ENCODE measurements at regions not wholly inside any gene's neighbourhood (a gene's known extent, or its start where the extent isn't known, plus 50 kb on each side); places are given as distances from the start of the nearest gene placed in this dataset.
"Not testable (repeated sequence)": the region's sequence is repeated elsewhere in the genome, so short reads cannot be mapped to it uniquely, and the experiment has no call there.

DNA sequence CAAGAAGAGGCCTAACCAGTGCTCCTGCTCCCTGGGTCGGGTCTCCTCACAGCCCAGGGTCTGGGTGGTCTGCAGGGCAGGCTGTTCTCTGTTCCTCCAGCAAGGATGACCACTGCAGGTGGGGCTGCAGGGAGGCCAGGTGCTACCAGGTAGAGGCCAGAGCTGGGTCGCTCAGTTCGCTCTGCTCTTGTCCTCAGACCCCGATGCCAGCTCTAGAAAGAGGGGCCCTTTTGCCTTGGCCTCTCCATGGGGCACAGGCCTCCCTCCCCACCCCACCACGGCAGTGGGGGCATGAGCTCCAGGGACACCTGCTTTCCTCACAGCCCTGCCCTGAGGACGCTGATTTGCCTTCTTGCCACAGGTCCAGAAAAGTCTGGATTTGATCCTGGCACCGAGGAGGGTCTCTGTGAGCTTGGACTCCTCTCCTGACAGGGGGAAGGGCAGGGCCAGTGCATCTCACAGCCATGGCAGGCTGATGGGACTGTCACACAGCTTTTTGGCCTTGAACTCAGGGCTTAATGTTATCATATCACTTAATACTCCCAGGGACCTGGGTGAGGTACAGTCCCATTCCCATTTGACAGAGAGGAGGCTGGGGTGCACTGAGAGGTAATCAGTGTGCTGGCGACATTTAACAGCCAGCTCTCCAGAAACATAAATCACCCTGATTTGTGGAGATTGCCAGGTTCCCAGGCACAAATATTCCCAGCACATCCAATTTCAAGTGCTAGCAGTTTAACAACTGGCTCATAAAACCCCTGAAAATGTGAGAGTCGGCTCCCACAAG, 273.0 kb upstream of the SFSWAP start:
- no peak for DNase-seq
- Histone ChIP-seq H3K4me1 (no peaks in the 10 kb centered on the region), H3K27ac (no peak overlapping the region), H3K27me3 (peaks cover 0 to 39% (median 0%) of the 10 kb centered on the region in 4 donors), H3K9me3 (no peaks in the 10 kb centered on the region), H3K36me3 (no peaks in the 10 kb centered on the region), H3K4me3 (no peak overlapping the region)
- TF ChIP-seq, protein P1, sequence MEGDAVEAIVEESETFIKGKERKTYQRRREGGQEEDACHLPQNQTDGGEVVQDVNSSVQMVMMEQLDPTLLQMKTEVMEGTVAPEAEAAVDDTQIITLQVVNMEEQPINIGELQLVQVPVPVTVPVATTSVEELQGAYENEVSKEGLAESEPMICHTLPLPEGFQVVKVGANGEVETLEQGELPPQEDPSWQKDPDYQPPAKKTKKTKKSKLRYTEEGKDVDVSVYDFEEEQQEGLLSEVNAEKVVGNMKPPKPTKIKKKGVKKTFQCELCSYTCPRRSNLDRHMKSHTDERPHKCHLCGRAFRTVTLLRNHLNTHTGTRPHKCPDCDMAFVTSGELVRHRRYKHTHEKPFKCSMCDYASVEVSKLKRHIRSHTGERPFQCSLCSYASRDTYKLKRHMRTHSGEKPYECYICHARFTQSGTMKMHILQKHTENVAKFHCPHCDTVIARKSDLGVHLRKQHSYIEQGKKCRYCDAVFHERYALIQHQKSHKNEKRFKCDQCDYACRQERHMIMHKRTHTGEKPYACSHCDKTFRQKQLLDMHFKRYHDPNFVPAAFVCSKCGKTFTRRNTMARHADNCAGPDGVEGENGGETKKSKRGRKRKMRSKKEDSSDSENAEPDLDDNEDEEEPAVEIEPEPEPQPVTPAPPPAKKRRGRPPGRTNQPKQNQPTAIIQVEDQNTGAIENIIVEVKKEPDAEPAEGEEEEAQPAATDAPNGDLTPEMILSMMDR (IDR thresholded peaks at IDR 0.05) = no peak
- no peak for TF ChIP-seq POLR2A (IDR thresholded peaks at IDR 0.05)
- WGBS, 2 donors = 68 to 93% methylated on average over 2 to 4 of the region's 9 CpGs
- intact Hi-C loops (cut with DNase I) = no loop called here

- 50 to 100% methylated on average over 1 of the region's 3 CpGs for WGBS, 2 donors
- DNase-seq; H3K27ac ChIP-seq; H3K4me3 ChIP-seq; intact Hi-C loops (cut with DNase I); H3K36me3 ChIP-seq; H3K9me3 ChIP-seq; H3K4me1 ChIP-seq: not testable (repeated sequence)
- peaks cover 0 to 38% (median 0%) of the 10 kb centered on the region in 4 donors for H3K27me3 ChIP-seq
Measured at GRCh38 chr12:131438493-131438835, 272.4 kb upstream of the SFSWAP start.

- 70% methylated on average over 5 of the region's 14 CpGs; no CpG with 5 or more reads in 1 of the 2 donors for WGBS, 2 donors
- Histone ChIP-seq H3K4me1 (no peaks in the 10 kb centered on the region), H3K36me3 (no peaks in the 10 kb centered on the region), H3K4me3 (no peak overlapping the region), H3K27ac (no peak overlapping the region), H3K27me3 (peaks cover 0 to 38% (median 0%) of the 10 kb centered on the region in 4 donors), H3K9me3 (no peaks in the 10 kb centered on the region)
- TF ChIP-seq, protein P1 (IDR thresholded peaks at IDR 0.05) = no peak
- no peak for TF ChIP-seq POLR2A (IDR thresholded peaks at IDR 0.05)
- intact Hi-C loops (cut with DNase I) = no loop called here
- no peak for DNase-seq
Measured at GRCh38 chr12:131438881-131439280, 272.0 kb upstream of the SFSWAP start.

DNA sequence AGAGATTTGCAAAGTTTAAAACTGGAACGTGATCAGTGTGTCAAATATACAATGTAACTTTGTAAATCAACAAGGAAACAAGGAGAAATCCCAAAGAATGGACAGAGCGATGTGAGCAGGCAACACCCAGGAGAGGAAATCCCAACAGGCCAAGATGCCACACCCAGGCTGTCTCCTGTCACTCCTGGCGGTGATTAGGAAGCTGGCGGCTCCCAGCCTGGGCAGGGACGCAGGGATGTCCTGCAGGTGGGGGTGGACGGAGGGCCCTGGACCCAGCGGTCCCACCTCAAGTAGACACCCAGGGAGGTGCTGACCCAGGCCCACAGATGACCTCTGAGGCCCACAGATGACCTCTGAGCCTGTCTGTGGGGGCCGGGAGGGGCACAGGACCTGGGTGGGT, 271.1 kb upstream of the SFSWAP start:
- H3K4me3 ChIP-seq; H3K36me3 ChIP-seq; intact Hi-C loops (cut with DNase I); H3K4me1 ChIP-seq; H3K27ac ChIP-seq; DNase-seq; H3K9me3 ChIP-seq: not testable (repeated sequence)
- H3K27me3 ChIP-seq = peaks cover 0 to 33% (median 0%) of the 10 kb centered on the region in 4 donors
- no CpG with 5 or more reads among the region's 8 CpGs for WGBS, 2 donors

DNA sequence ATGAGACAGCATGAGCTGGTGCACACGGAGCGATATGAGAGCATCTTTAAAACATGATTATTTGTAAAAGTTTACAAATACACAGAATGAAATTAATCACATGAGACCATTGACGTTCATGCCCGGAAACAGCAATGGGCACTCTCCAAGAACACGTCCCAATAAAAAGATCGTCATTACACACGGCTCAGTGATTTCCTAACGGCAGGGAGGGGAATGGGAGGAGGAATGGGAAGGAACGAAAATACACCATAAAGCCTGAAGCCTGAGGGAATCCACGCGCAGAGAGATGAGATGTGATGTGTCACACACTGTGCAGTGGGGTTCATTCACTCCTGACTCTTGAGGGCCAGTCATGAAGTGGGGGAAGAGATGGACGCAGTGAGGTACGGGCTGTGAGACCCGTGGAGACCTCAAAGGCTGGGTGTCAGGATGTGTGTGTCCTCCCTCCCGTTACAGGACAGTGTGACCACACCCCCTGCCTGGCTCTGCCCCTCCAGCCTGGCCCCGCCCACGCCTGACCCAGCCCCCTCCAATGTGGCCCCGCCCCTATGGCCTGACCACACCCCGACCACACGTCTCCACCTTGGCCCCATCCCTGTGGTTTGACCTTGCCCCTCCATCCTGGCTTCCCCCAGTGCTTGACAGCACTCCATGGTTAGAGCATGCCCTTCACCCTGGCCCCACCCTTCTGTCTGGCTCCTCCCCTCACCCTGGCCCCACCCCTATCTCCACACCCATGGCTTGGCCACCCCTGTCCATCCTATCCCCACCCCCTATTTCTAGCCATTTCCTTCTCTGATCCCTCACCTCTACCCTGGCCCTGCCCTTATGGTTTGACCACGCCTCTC, 270.5 kb upstream of the SFSWAP start:
- H3K4me3 ChIP-seq; H3K36me3 ChIP-seq; DNase-seq; H3K27ac ChIP-seq; intact Hi-C loops (cut with DNase I); H3K4me1 ChIP-seq; H3K9me3 ChIP-seq: not testable (repeated sequence)
- H3K27me3 ChIP-seq = peaks cover 0 to 37% (median 0%) of the 10 kb centered on the region in 4 donors
- 89 to 100% methylated on average over 1 of the region's 21 CpGs for WGBS, 2 donors

- no peak overlapping the region for H3K27ac ChIP-seq
- TF ChIP-seq, protein P1 (IDR thresholded peaks at IDR 0.05) = no peak
- TF ChIP-seq POLR2A (IDR thresholded peaks at IDR 0.05) = no peak
- H3K9me3 ChIP-seq = no peaks in the 10 kb centered on the region
- H3K27me3 ChIP-seq = peaks cover 0 to 31% (median 0%) of the 10 kb centered on the region in 4 donors
- DNase-seq = no peak
- H3K36me3 ChIP-seq = no peaks in the 10 kb centered on the region
- no peak overlapping the region for H3K4me3 ChIP-seq
- WGBS, 2 donors = 45 to 78% methylated on average over 2 to 6 of the region's 6 CpGs
- H3K4me1 ChIP-seq = no peaks in the 10 kb centered on the region
- intact Hi-C loops (cut with DNase I) = no loop called here
Measured at GRCh38 chr12:131441060-131441396, 269.9 kb upstream of the SFSWAP start.

Measured in esophagus squamous epithelium (tissue), 5 donors.